NCI-H1436 treated with DMSO at 0.1 percent for 48 hours (cell line): ENCODE measurements at regions not wholly inside any gene's neighbourhood (a gene's known extent, or its start where the extent isn't known, plus 50 kb on each side); places are given as distances from the start of the nearest gene placed in this dataset.

ENCODE experiments used
- DNase-seq: peaks from one replicate; lab custom pipeline; 2025; lab: John Stamatoyannopoulos, UW

GRCh38 chr17:5786510-5786875, 202.2 kb upstream of the NLRP1 start:
- no peak for DNase-seq

DNA sequence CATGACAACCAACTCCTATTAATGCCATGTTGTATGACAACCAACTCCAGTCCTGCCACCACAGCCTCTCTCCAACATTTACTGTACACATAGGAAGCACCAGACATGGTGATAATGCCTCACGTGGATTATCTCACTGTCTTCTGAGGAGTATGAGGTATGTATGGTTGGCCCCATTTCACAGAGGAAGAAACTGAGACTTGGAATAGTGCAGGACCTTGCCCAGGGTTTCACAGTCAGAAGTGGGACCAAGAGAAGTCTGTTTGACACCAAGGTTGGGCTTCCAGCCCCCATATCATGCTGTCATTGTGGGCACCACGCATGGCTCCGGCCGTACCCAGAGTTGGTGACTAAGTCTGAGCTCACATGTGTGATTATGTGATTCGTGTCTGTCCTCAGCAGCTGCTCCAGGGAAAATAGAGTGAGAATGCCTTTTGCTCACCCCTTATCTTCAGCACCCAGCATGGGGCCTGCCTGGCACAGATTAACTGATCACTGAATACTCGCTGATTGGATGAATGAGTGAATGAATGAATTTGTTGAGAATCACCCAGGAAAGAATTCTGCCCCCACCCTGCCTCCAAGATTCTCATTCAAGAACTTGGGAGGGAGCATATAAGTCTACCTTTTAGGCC, 204.1 kb upstream of the NLRP1 start:
- DNase-seq: no peak

DNA sequence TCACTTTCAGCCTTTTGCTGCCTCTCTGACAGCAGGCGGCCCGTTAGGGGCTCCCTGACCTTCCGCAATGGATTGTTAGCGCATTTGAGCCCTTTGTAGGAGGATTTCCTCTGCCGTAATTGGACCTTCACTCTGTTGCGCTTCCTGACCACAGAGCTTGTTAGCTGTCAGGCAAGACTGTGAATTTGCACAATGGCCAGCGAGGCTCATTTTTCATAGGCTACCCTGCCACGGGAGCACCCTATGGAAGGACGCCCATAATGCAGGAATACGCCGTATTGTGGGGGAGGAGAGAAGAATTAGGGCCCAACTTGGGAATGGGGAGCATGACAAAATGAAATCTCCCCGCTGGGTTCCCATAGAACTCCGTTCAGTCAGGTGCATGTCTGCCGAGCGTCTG, 205.2 kb upstream of the NLRP1 start:
- DNase-seq: no peak

DNA sequence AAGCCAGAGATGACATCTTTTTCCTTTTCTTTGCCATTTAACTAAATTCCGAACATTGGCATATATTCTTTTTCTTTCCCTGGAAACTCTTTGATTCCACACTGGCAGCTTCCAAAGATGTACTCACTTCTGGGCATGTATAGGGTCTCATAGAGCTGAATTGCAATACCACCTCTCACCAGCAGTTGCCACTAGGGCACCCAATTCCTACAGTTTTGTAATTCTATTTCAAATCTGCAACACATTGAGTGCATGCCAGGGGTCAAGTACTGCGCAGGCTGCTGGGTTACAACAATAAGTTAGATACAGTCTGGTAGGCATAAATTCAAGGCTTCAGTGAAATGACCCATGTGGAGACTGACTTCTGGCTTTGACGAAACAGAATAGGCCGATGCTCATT, 208.8 kb upstream of the NLRP1 start:
- no peak for DNase-seq

GRCh38 chr17:5793899-5794298, 209.6 kb upstream of the NLRP1 start:
- no peak for DNase-seq

DNA sequence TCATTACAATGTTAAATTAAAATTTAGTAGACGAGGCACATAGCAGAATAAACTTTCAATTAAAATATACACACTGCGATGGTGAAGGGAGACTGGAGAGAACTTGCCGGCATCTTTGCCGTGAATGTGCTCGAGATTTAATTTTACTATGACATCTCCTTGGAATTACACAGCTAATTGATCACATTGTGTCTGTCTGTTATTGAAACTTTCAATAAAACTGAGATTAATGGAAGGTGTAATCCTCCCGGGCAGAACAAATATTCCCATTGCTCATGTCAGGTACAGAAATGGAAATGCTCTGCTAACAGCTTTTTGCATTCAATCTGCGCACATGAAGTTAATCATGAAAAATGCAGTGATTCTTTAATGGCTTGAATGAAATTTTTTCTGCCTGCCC, 210.1 kb upstream of the NLRP1 start:
- no peak for DNase-seq

DNA sequence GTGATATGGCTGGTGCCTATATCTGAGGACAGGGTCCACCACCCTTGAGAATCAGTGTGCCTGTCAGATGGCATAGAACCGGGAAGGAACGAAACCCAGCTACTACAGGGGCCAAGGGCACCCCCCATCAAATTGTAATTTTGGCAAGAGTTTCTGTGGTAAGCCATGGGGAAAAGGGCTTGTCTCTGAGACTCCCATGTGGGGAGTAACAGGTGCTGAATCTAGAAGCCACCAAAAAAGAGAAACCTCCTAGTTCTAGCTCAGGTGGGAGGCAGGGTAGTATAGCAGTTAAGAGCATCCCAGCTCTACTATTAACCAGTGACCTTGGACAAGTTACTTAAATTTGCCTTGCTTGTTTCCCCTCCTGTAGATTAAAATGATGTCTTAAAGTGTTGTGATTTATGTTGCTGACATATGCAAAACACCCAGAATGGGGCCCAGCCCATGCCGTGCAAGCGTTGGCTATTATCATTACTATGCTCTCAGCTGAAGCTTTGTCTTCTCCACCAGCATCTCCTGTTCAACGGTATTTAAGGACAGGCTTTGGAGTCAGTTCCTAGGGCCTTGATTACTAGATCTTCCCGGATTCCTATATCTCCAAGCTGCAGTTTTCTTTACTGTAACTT, 210.7 kb upstream of the NLRP1 start:
- DNase-seq: no peak

DNA sequence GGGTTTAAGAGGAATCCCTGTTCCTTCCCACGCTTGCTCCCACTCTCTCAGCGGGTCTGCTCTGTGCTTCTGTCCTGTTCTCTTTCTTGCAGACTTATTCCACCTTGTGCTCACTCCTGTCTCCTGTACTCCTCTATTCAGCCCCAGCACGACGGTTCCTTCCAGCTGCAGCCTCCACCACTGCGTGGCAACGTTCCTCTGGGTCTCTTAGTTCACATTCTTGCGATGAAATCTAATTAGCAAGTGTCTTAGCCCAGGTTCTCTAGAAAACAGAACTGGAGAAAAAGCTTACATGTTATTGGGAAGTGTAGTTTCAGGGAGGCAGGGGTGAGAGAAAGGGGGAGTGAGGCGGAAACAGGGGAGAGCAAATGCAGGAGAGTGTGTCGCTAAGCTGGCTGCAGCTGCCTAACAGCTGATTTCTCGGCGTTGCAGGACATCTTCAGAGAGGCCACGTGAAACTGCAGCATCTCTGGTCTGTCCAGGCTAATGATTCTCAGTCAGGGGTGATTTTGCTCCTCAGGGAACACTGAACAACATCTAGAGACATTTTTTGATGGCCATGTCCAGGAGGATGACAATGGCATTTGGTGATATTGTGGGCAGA, 213.2 kb upstream of the NLRP1 start:
- DNase-seq: no peak

DNA sequence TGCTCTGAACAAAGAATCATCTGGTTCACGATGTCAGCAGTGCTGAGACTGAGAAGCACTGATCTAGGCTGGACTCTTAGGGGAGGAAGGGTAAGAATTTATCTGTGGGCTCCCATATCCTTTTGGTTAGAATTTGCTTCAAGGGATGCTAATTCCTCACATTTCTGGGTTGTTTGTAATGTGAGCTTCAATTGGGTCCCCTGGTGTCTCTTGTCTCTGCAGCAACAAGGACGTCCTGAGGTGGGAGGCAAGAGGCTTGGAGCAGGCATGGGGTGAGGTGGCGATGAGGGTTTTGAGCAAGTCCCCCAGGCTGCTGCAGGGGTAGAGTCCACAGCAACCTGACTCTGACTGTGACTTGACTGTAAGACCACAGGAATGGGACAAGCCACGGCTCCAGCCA, 213.8 kb upstream of the NLRP1 start:
- DNase-seq: no peak

DNA sequence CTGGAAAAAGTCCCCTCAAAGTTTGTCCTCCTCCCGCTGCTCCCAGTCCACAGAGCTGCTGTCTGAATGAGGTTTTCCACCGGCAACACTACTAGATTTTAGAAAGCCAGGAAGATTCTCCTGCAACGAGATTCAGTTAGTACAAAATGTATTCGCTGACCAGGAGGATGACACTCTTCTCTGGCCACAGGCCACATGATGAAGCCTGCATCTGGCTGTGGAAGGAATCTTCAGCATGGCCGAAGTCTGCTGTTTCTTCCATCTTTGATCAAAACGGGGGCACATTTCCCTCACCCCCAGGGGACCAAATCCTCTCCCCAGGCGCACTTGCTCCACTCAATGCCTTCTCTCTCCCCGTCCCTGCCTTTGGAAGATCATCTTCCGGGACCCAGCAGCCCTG, 215.8 kb upstream of the NLRP1 start:
- no peak for DNase-seq

DNA sequence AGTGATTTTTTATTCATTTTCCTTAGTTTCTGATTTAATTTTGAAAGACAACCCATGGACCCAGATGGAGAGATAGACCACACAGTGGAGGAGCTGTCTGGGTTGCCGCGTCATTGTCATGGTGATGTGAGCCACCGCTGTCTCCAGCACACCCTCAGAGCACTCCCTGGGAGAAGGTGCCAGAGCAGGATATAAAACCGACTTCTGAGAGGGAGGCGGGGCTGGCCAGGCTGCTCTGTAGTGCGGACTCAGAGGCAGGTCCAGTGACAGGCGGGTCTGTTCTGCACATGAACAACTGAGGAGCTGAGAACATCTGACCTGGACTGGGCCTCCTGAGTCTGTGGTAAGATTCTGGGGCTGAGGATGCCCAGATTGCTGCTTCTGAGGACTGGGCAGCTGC, 216.3 kb upstream of the NLRP1 start:
- DNase-seq: no peak

DNA sequence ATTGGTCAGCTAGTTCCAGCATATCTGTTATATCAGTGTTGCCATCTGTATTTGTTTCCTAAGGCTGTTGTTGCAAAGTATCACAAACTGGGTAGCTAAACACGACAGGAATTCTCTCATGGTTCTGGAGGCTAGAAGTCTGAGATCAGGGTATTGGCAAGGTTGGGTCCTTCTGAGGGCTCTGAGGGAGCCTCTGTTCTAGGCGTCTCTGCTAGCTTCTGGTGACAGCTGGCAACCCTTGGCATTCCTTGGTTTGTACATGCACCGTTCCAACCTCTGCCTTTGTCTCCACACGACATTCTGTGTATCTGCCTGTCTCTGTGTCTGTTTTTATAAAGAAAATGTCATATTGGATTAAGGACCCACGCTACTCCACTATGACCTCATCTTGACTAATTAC, 219.9 kb upstream of the NLRP1 start:
- DNase-seq: no peak

DNA sequence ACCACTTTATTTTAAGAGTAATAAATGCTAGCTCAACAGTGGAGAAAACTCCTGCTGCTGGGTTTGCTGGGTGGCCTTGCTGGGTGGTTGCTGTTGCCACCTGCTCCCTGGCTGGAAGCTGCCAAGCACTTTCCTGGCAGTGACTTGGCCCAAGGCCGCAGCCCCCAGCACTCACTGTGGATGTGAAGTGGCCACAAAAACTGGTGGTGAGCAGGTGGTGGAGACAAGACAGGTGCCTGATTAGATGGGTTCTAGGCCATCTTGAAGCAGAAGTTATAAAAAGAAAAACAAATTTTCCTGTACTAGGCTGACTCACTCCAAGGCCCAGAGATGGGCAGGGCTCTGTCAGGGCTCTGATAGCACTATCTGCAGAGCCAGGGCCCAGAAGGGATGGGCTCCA, 224.7 kb upstream of the NLRP1 start:
- no peak for DNase-seq

GRCh38 chr17:5809580-5810188, 225.4 kb upstream of the NLRP1 start:
- no peak for DNase-seq

DNA sequence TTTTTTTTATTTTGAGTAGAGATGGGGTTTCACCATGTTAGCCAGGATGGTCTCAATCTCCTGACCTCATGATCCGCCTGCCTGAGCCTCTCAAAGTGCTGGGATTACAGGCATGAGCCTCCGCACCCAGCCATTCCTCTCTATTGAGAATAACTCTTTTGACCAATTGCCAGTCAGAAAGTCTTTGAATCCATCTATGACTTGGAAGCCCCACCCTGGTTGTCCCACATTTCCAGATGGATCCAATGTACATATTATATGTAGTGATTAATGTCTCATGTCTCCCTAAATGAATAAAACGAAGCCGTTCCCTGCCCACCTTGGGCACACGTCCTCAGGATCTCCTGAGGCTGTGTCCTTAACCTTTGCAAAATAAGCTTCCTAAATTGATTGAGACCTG, 228.3 kb upstream of the NLRP1 start:
- DNase-seq: no peak

- DNase-seq: no peak
Measured at GRCh38 chr17:5813357-5813756, 229.0 kb upstream of the NLRP1 start.

DNA sequence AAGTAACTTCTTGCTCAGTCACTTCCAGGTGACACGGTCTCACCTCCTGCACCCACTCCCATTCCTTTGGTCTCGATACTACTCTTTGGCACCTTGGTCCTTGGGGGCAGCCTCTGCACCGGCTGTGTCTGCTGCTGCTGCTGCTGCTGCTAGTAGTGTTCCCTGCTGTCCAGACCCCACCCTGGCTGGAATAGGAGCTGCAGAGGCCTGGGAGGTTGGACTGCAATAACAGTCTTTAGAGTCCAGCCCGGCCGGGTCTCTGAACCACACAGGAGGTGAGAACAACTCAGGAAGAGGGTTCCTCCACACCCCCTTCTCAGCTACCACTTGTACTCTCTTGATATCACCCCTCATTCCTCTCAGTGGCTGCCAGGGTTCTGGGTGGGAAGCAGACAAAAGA, 231.1 kb upstream of the NLRP1 start:
- no peak for DNase-seq

DNA sequence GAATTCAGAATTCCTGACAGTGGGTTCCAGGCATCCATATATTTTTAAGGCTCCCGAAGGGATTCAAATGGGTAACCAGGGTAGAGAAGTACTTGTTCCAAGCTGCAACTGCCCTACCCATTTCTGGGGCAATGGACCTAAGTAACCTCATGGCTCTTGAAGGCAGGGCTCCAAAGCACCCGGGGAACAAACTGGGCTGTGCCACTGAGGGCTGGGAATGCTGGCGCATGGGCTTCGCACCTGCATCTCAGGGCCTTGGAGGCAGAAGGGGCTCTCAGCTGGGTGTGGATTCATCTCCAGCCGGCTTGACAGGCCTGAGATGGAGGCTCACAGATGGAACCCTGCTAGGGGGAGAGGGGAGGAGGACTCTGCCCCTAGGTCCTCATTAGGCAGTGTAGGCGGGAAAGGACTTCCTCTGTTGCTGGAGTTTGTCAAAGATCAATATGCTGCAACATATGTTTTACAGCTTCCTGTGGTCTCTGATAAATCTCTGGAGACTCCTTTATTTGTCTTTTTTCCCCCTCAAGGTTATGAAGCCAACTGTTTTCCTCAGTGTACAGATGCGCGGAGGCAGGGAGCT, 232.3 kb upstream of the NLRP1 start:
- no peak for DNase-seq

- DNase-seq: no peak
Measured at GRCh38 chr17:5817475-5818395, 233.4 kb upstream of the NLRP1 start.

DNA sequence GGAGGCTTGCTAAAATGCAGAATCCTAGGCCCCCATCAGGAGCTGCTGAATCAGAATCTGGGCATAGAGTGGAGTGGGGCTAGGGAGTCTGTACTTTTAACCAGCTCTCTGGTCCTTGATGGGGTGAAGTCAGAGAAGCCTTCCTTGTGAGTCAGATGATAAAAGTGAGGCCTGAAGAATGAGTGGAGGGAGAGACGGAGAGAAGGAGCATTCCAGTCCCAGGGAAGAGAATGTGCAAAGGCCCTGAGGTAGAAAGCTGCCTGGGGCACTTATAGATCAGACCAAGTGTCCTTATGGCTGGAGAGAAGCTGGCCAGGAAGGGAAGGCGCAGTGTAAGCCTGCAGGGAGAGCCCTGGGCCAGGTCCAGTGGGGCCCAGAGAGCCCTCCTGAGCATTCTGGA, 235.1 kb upstream of the NLRP1 start:
- DNase-seq: no peak

- DNase-seq: no peak
Measured at GRCh38 chr17:5819921-5820685, 235.8 kb upstream of the NLRP1 start.
